ENCODE measurements at regions not wholly inside any gene's neighbourhood (a gene's known extent, or its start where the extent isn't known, plus 50 kb on each side); places are given as distances from the start of the nearest gene placed in this dataset.

DNA sequence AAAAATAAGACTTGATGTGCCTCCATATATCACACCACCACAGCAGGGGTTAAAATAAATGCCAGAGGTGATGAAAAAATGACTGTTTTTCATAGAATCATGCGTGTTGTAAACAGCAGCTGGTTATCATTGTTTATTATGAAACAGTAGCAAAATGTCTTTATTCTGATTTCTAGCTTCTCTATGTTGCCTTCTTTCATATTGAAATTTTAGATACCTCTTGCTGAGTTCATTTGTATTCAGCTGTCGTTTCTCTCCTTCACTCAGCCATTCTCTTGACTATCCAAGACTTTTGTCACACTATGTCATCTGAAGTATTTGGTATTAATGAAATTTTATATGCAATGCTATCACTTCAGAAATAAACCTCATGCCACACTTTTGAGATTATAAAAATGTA lies 465.0 kb downstream of the TAF11L14 start:
- no peak for DNase-seq
- H3K27me3 ChIP-seq, result no peaks in the 10 kb centered on the region
- H3K36me3 ChIP-seq, result no peaks in the 10 kb centered on the region
- H3K4me3 ChIP-seq (ENCODE audit: low read depth, low read length), result no peak overlapping the region
- no peak for TF ChIP-seq CTCF (IDR thresholded peaks at IDR 0.05; ENCODE audit: low read depth, low read length)
- H3K9me3 ChIP-seq, result no peaks in the 10 kb centered on the region
- peaks cover 6% of the 10 kb centered on the region for H3K4me1 ChIP-seq

DNA sequence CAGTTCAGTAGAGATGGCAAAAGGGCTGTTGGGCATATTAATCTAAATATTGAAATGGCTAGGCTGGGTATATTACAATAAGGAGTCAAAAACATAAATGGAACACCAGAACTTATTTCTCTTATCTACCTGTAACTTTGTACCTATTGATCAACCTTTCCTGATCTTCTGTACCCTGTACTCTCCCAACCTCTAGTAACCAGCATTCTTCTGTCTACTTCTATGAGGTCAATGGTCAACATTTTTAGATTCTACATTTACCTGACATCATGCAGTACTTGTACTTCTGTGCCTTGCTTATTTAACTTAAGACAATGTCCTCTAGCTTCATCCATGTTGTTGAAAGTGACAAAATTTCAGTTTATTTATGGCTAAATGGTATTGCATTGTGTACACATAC lies 467.3 kb downstream of the TAF11L14 start:
- Histone ChIP-seq H3K4me3 (ENCODE audit: low read depth, low read length) (no peak overlapping the region), H3K27me3 (no peaks in the 10 kb centered on the region), H3K36me3 (no peaks in the 10 kb centered on the region), H3K4me1 (peaks cover 6% of the 10 kb centered on the region), H3K9me3 (no peaks in the 10 kb centered on the region)
- no peak for TF ChIP-seq CTCF (IDR thresholded peaks at IDR 0.05; ENCODE audit: low read depth, low read length)
- DNase-seq, result no peak

DNA sequence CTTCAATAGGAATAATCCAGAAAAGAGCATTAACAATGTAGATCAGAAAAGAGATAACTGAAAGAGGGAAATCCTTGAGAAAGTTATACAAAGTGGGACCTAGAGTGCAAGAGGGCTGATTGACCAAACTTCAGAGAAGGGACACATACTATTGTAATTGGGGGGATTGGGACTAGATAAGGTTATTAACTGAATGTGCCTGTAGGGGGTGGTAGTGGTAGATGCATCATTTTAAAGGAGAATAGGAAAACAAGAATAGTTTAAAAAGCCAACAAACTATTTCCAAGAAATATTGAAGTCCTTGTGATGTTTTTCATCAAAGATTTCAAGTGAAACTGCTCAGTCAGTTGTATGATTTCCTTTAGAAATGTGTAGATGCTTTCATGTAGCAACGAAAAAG lies 468.5 kb downstream of the TAF11L14 start:
- Histone ChIP-seq H3K4me1 (peaks cover 6% of the 10 kb centered on the region), H3K36me3 (no peaks in the 10 kb centered on the region), H3K27me3 (no peaks in the 10 kb centered on the region), H3K4me3 (ENCODE audit: low read depth, low read length) (no peak overlapping the region), H3K9me3 (no peaks in the 10 kb centered on the region)
- DNase-seq, result no peak
- TF ChIP-seq CTCF (IDR thresholded peaks at IDR 0.05; ENCODE audit: low read depth, low read length), result peak; percentile 33; the same call in 1 of the 2 replicates

DNA sequence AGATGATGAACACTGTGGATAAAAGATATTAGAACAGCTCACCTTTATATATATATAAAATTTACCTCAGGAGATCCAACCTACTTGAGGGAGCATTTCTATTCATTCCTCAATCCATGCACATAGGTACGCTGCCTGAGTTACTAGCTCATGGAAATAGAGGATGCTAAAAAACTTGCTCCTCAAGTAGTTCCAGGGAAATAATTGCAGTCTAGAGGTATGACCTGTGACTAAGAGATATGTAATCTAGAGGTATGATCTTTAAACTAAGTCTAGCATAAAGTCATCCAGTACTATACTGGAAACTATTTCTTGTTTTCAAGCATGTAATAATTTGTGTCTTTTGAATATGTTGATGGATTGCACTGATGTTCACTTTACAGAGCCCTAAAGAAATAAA lies 471.2 kb downstream of the TAF11L14 start:
- Histone ChIP-seq H3K4me1 (no peaks in the 10 kb centered on the region), H3K9me3 (no peaks in the 10 kb centered on the region), H3K36me3 (no peaks in the 10 kb centered on the region), H3K4me3 (ENCODE audit: low read depth, low read length) (no peak overlapping the region), H3K27me3 (no peaks in the 10 kb centered on the region)
- TF ChIP-seq CTCF (IDR thresholded peaks at IDR 0.05; ENCODE audit: low read depth, low read length), result no peak
- DNase-seq, result no peak

GRCh38 chr5:18111906-18112465 lies 477.7 kb downstream of the TAF11L14 start:
- H3K36me3 ChIP-seq, result no peaks in the 10 kb centered on the region
- H3K9me3 ChIP-seq, result no peaks in the 10 kb centered on the region
- no peaks in the 10 kb centered on the region for H3K4me1 ChIP-seq
- H3K4me3 ChIP-seq (ENCODE audit: low read depth, low read length), result no peak overlapping the region
- no peak for DNase-seq
- peaks cover 2% of the 10 kb centered on the region; the same call in 1 of the 2 replicates for H3K27me3 ChIP-seq
- no peak for TF ChIP-seq CTCF (IDR thresholded peaks at IDR 0.05; ENCODE audit: low read depth, low read length)

GRCh38 chr5:18113721-18114120 lies 479.5 kb downstream of the TAF11L14 start:
- H3K27me3 ChIP-seq, result peaks cover 2% of the 10 kb centered on the region; the same call in 1 of the 2 replicates
- peak; percentile 47 for TF ChIP-seq CTCF (IDR thresholded peaks at IDR 0.05; ENCODE audit: low read depth, low read length)
- no peaks in the 10 kb centered on the region for H3K9me3 ChIP-seq
- H3K4me1 ChIP-seq, result no peaks in the 10 kb centered on the region
- H3K36me3 ChIP-seq, result no peaks in the 10 kb centered on the region
- H3K4me3 ChIP-seq (ENCODE audit: low read depth, low read length), result no peak overlapping the region
- DNase-seq, result peak; percentile 9
